Astrocyte of the spinal cord (primary cell): ENCODE measurements at regions not wholly inside any gene's neighbourhood (a gene's known extent, or its start where the extent isn't known, plus 50 kb on each side); places are given as distances from the start of the nearest gene placed in this dataset.

Experiments used
- DNase-seq: peaks from one replicate; pipeline ENCODE4 v3.0.0; 2011; ENCODE audit warnings: low read depth, low spot score
- H3K4me3 ChIP-seq: 2 replicates; pipeline ENCODE4 v1.5.1; 2011; ENCODE audit warnings: low read depth, mild to moderate bottlenecking, low read length, moderate library complexity
- CTCF ChIP-seq: IDR thresholded peaks from 2 replicates; pipeline ENCODE4 v1.5.1; 2012; ENCODE audit warnings: low read depth, mild to moderate bottlenecking, low read length, inconsistent platforms
- in situ Hi-C: cut with HindIII; loops from 2 replicates; pipeline ENCODE4 v1.10.0; 2017; ENCODE audit warnings: low sequenced_read_pairs

- no peak overlapping the region for H3K4me3 ChIP-seq
- in situ Hi-C loops: no loop called here
- no peak for TF ChIP-seq CTCF
- DNase-seq: no peak
These were observed 62.3 kb downstream of the FZD10 start for GRCh38 chr12:130224613-130225012.

GRCh38 chr12:130225347-130225746 lies 63.1 kb downstream of the FZD10 start:
- no peak for DNase-seq
- TF ChIP-seq CTCF: no peak
- in situ Hi-C loops: no loop called here
- no peak overlapping the region for H3K4me3 ChIP-seq

- in situ Hi-C loops: no loop called here
- H3K4me3 ChIP-seq: no peak overlapping the region
- no peak for DNase-seq
- TF ChIP-seq CTCF: no peak
These were observed 63.9 kb downstream of the FZD10 start for GRCh38 chr12:130226126-130226525.

GRCh38 chr12:130226771-130227170 lies 64.5 kb downstream of the FZD10 start:
- no peak for DNase-seq
- TF ChIP-seq CTCF: no peak
- no peak overlapping the region for H3K4me3 ChIP-seq
- in situ Hi-C loops: no loop called here

DNA sequence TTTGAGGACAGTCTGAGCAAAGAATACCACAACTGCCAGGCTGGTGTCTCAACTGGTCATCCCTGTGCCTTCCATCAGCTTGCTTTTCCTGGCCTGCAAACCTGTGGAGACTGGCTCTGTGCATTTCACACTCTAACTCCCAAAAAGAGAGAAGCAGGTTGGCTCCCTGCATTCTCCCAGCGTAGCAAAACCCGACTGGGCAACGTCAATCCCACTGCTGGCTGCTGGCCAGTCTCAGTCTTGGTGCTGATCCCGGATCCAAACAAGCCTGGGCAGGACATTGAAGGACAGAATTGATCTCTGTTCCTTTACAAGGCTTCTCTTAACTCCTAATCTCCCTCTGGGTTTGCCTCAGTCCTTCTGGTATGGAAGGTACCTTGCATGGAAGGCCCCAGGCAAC lies 65.4 kb downstream of the FZD10 start:
- H3K4me3 ChIP-seq: no peak overlapping the region
- TF ChIP-seq CTCF: no peak
- in situ Hi-C loops: no loop called here
- DNase-seq: no peak

- no peak for TF ChIP-seq CTCF
- no peak for DNase-seq
- in situ Hi-C loops: no loop called here
- no peak overlapping the region for H3K4me3 ChIP-seq
These were observed 74.2 kb downstream of the FZD10 start for GRCh38 chr12:130236446-130236845.

- no peak for TF ChIP-seq CTCF
- in situ Hi-C loops: no loop called here
- H3K4me3 ChIP-seq: no peak overlapping the region
- DNase-seq: no peak
These were observed 78.7 kb downstream of the FZD10 start for GRCh38 chr12:130240831-130241590.
